Upper lobe of left lung (tissue), 4 donors: ENCODE measurements at regions not wholly inside any gene's neighbourhood (a gene's known extent, or its start where the extent isn't known, plus 50 kb on each side); places are given as distances from the start of the nearest gene placed in this dataset.

Experiments
- POLR2AphosphoS5 ChIP-seq, 2 donors: sonication (generic); formaldehyde crosslinking; IDR thresholded peaks; one replicate each; pipeline ENCODE4 v1.5.1; 2017; ENCODE audit warnings: antibody characterized with exemption in 2 of 2
- TF ChIP-seq, protein P1 (sequence below), 6 experiments: fragments of 450-650 bp in 4 of 6; fragments of 200-600 bp in 2 of 6; sonication (generic) in 2 of 6; IDR thresholded peaks; one replicate each; pipeline ENCODE4 v1.5.1; 2016 to 2019; ENCODE audit warnings: antibody characterized with exemption in 6 of 6

DNA sequence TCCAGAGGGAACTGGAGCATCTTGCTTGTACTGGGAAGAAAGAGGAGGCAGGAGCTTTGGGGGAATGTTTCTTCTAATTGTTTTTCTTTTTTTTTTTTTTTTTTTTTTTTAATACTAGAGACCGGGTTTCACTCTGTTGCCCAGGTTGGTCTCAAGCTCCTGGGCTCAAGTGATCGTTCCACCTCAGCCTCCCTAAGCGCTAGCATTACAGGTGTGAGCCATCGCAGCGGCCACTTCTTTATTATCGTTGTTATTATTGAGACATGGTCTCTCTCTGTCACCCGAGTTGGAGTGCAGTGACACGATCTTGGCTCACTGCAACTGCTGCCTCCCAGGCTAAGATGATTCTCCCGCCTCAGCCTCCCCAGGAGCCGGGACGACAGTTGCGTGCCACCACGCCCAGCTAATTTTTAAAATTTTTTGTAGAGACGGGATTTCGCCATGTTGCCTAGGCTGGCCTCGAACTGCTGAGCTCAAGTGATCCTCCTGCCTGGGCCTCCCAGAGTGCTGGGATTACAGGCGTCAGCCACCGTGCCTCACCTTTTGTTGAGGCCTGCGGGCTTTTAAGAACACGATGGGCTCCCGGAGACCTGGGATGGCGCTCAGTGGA lies 137.3 kb upstream of the GSE1 start:
- TF ChIP-seq POLR2AphosphoS5 (IDR thresholded peaks at IDR 0.05) = no peak
- TF ChIP-seq, protein P1, sequence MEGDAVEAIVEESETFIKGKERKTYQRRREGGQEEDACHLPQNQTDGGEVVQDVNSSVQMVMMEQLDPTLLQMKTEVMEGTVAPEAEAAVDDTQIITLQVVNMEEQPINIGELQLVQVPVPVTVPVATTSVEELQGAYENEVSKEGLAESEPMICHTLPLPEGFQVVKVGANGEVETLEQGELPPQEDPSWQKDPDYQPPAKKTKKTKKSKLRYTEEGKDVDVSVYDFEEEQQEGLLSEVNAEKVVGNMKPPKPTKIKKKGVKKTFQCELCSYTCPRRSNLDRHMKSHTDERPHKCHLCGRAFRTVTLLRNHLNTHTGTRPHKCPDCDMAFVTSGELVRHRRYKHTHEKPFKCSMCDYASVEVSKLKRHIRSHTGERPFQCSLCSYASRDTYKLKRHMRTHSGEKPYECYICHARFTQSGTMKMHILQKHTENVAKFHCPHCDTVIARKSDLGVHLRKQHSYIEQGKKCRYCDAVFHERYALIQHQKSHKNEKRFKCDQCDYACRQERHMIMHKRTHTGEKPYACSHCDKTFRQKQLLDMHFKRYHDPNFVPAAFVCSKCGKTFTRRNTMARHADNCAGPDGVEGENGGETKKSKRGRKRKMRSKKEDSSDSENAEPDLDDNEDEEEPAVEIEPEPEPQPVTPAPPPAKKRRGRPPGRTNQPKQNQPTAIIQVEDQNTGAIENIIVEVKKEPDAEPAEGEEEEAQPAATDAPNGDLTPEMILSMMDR (IDR thresholded peaks at IDR 0.05) = no peak
